Neural progenitor cell (in vitro differentiated cells): ENCODE measurements at regions not wholly inside any gene's neighbourhood (a gene's known extent, or its start where the extent isn't known, plus 50 kb on each side); places are given as distances from the start of the nearest gene placed in this dataset.

Experiments used
- DNase-seq: peaks from one replicate; pipeline ENCODE4 v3.0.0-alpha.2; 2016; ENCODE audit warnings: low spot score
- H2AFZ ChIP-seq: fragments of 200-600 bp; sonication (generic); replicated peaks from 2 replicates; pipeline ENCODE4 v1.6.1; 2016; ENCODE audit warnings: antibody characterized with exemption
- H3F3A ChIP-seq: fragments of 200-600 bp; sonication (generic); 2 replicates; pipeline ENCODE4 v1.6.1; 2016; ENCODE audit warnings: antibody characterized with exemption, low read depth
- H3K27ac ChIP-seq: fragments of 200-600 bp; sonication (generic); 2 replicates; pipeline ENCODE4 v1.5.1; 2016; ENCODE audit warnings: mild to moderate bottlenecking
- H3K27me3 ChIP-seq: fragments of 200-600 bp; sonication (generic); 2 replicates; pipeline ENCODE4 v1.6.1; 2016; ENCODE audit warnings: mild to moderate bottlenecking, moderate library complexity
- H3K36me3 ChIP-seq: fragments of 200-600 bp; sonication (generic); 2 replicates; pipeline ENCODE4 v1.5.1; 2016
- H3K4me1 ChIP-seq: fragments of 200-600 bp; sonication (generic); 2 replicates; pipeline ENCODE4 v1.6.1; 2016; ENCODE audit warnings: mixed run types
- H3K4me2 ChIP-seq: fragments of 200-600 bp; sonication (generic); 2 replicates; pipeline ENCODE4 v1.6.1; 2016
- H3K4me3 ChIP-seq: fragments of 200-600 bp; sonication (generic); 2 replicates; pipeline ENCODE4 v1.5.1; 2016
- H3K79me2 ChIP-seq: fragments of 200-600 bp; sonication (generic); 2 replicates; pipeline ENCODE4 v1.6.1; 2016; ENCODE audit warnings: low read depth
- H3K9ac ChIP-seq: fragments of 200-600 bp; sonication (generic); 2 replicates; pipeline ENCODE4 v1.6.1; 2016
- H3K9me3 ChIP-seq: fragments of 200-600 bp; sonication (generic); 2 replicates; pipeline ENCODE4 v1.5.1; 2016; ENCODE audit warnings: low read depth
- H4K20me1 ChIP-seq: fragments of 200-600 bp; sonication (generic); 2 replicates; pipeline ENCODE4 v1.6.1; 2016; ENCODE audit warnings: low read depth
- H3K27ac Mint-ChIP-seq: 3 replicates; pipeline ENCODE4 v1.8.0; 2021; ENCODE audit warnings: mixed read lengths
- H3K27me3 Mint-ChIP-seq: 2 replicates; pipeline ENCODE4 v1.8.0; 2022; ENCODE audit warnings: low read depth, mild to moderate bottlenecking, inconsistent platforms, moderate library complexity, mixed read lengths; ENCODE audit not compliant: insufficient read depth
- H3K36me3 Mint-ChIP-seq: 3 replicates; pipeline ENCODE4 v1.8.0; 2021; ENCODE audit warnings: mixed read lengths
- H3K4me1 Mint-ChIP-seq: 3 replicates; pipeline ENCODE4 v1.8.0; 2021; ENCODE audit warnings: mixed read lengths
- H3K4me3 Mint-ChIP-seq: 3 replicates; pipeline ENCODE4 v1.8.0; 2021; ENCODE audit warnings: mild to moderate bottlenecking, moderate library complexity, mixed read lengths
- H3K9me3 Mint-ChIP-seq: 3 replicates; pipeline ENCODE4 v1.8.0; 2020; ENCODE audit warnings: mixed read lengths
- CTCF ChIP-seq: fragments of 200-600 bp; sonication (generic); IDR thresholded peaks from 2 replicates; pipeline ENCODE4 v1.5.1; 2017; ENCODE audit warnings: antibody characterized with exemption, mild to moderate bottlenecking
- EZH2 ChIP-seq: fragments of 200-600 bp; sonication (generic); IDR thresholded peaks from 2 replicates; pipeline ENCODE4 v1.6.1; 2017; ENCODE audit warnings: antibody characterized with exemption, mild to moderate bottlenecking, moderate library complexity
- EZH2phosphoT487 ChIP-seq: fragments of 200-600 bp; sonication (generic); IDR thresholded peaks from 2 replicates; pipeline ENCODE4 v1.6.1; 2017; ENCODE audit warnings: antibody characterized with exemption

GRCh38 chr7:88666626-88667025, 92.9 kb upstream of the ZNF804B start:
- Histone ChIP-seq H3K4me3 (no peak overlapping the region), H3K27ac (no peak overlapping the region), H3K9ac (no peak overlapping the region), H3K79me2 (no peaks in the 10 kb centered on the region), H2AFZ (no peak overlapping the region), H3K36me3 (no peaks in the 10 kb centered on the region), H3F3A (no peaks in the 10 kb centered on the region), H3K27me3 (no peaks in the 10 kb centered on the region), H3K4me2 (no peak overlapping the region), H3K4me1 (no peaks in the 10 kb centered on the region), H4K20me1 (no peaks in the 10 kb centered on the region), H3K9me3 (no peaks in the 10 kb centered on the region)
- H3K4me3 Mint-ChIP-seq: no peak overlapping the region
- no peak for TF ChIP-seq CTCF
- TF ChIP-seq EZH2phosphoT487: no peak
- no peak for TF ChIP-seq EZH2
- no peaks in the 10 kb centered on the region for H3K36me3 Mint-ChIP-seq
- H3K27me3 Mint-ChIP-seq: peaks cover 8% of the 10 kb centered on the region
- no peak overlapping the region for H3K27ac Mint-ChIP-seq
- DNase-seq: no peak
- no peaks in the 10 kb centered on the region for H3K9me3 Mint-ChIP-seq
- no peaks in the 10 kb centered on the region for H3K4me1 Mint-ChIP-seq

GRCh38 chr7:88665892-88666514, 93.5 kb upstream of the ZNF804B start:
- DNase-seq: no peak
- Histone ChIP-seq H3F3A (no peaks in the 10 kb centered on the region), H3K4me2 (no peak overlapping the region), H4K20me1 (no peaks in the 10 kb centered on the region), H3K27me3 (no peaks in the 10 kb centered on the region), H3K36me3 (no peaks in the 10 kb centered on the region), H3K27ac (no peak overlapping the region), H3K79me2 (no peaks in the 10 kb centered on the region), H3K4me1 (no peaks in the 10 kb centered on the region), H3K9me3 (no peaks in the 10 kb centered on the region), H3K4me3 (no peak overlapping the region), H3K9ac (no peak overlapping the region), H2AFZ (no peak overlapping the region)
- TF ChIP-seq CTCF (no peak), EZH2phosphoT487 (no peak), EZH2 (no peak)
- Mint-ChIP-seq H3K9me3 (no peaks in the 10 kb centered on the region), H3K4me1 (no peaks in the 10 kb centered on the region), H3K4me3 (no peak overlapping the region), H3K27me3 (peaks cover 8% of the 10 kb centered on the region), H3K36me3 (no peaks in the 10 kb centered on the region), H3K27ac (no peak overlapping the region)

- H3K27ac ChIP-seq: no peak overlapping the region
- Mint-ChIP-seq H3K9me3 (no peaks in the 10 kb centered on the region), H3K4me3 (no peak overlapping the region), H3K27me3 (peaks cover 4% of the 10 kb centered on the region), H3K27ac (no peak overlapping the region), H3K4me1 (no peaks in the 10 kb centered on the region), H3K36me3 (no peaks in the 10 kb centered on the region)
- no peaks in the 10 kb centered on the region for H3K79me2 ChIP-seq
- H3K36me3 ChIP-seq: no peaks in the 10 kb centered on the region
- no peaks in the 10 kb centered on the region for H4K20me1 ChIP-seq
- H3K4me3 ChIP-seq: no peak overlapping the region
- no peak for DNase-seq
- no peaks in the 10 kb centered on the region for H3K27me3 ChIP-seq
- H3K9me3 ChIP-seq: no peaks in the 10 kb centered on the region
- H3F3A ChIP-seq: no peaks in the 10 kb centered on the region
- no peak overlapping the region for H2AFZ ChIP-seq
- no peak overlapping the region for H3K4me2 ChIP-seq
- no peaks in the 10 kb centered on the region for H3K4me1 ChIP-seq
- TF ChIP-seq CTCF (no peak), EZH2phosphoT487 (no peak), EZH2 (no peak)
- H3K9ac ChIP-seq: no peak overlapping the region
Measured at GRCh38 chr7:88664630-88665233, 94.8 kb upstream of the ZNF804B start.
